ENCODE measurements at regions not wholly inside any gene's neighbourhood (a gene's known extent, or its start where the extent isn't known, plus 50 kb on each side); places are given as distances from the start of the nearest gene placed in this dataset.

DNA sequence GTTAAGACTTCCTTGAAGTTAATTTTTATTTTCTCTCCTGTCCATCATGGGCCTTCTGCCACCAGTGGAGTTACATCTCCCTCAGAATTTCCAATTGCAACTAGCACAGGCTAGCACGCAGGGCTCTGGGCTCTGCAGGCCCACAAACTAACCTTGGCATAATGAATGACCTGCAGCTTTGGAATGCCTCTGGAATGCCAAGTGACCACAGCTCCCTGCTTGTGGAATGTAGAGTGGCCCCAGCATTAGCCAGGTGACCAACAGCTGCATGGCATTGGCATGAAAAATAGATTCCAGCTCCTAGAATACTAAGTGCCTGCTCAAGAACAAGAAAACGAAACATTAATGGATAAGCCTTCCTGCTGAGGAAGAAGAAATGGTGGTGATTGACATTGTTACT is 726.1 kb downstream of the BRINP1 start:
- ChIA-PET POLR2A (no interaction called here), CTCF (no interaction called here)
- TF ChIP-seq, protein P1, sequence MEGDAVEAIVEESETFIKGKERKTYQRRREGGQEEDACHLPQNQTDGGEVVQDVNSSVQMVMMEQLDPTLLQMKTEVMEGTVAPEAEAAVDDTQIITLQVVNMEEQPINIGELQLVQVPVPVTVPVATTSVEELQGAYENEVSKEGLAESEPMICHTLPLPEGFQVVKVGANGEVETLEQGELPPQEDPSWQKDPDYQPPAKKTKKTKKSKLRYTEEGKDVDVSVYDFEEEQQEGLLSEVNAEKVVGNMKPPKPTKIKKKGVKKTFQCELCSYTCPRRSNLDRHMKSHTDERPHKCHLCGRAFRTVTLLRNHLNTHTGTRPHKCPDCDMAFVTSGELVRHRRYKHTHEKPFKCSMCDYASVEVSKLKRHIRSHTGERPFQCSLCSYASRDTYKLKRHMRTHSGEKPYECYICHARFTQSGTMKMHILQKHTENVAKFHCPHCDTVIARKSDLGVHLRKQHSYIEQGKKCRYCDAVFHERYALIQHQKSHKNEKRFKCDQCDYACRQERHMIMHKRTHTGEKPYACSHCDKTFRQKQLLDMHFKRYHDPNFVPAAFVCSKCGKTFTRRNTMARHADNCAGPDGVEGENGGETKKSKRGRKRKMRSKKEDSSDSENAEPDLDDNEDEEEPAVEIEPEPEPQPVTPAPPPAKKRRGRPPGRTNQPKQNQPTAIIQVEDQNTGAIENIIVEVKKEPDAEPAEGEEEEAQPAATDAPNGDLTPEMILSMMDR (IDR thresholded peaks at IDR 0.05; ENCODE audit: insufficient read depth in 1 of 2, low read depth in 1 of 2, low read length in 1 of 2, severe bottlenecking in 1 of 2, unreplicated experiment in 1 of 2), result no peak
- H3K4me1 ChIP-seq, result no peaks in the 10 kb centered on the region
- Mint-ChIP-seq H3K27ac (ENCODE audit: unreplicated experiment) (no peak overlapping the region), H3K36me3 (ENCODE audit: insufficient read depth, unreplicated experiment) (no peaks in the 10 kb centered on the region), H3K27me3 (ENCODE audit: insufficient read depth, unreplicated experiment) (no peaks in the 10 kb centered on the region), H3K9me3 (ENCODE audit: unreplicated experiment) (peaks cover 5% of the 10 kb centered on the region), H3K4me3 (ENCODE audit: unreplicated experiment) (no peak overlapping the region), H3K4me1 (ENCODE audit: low read depth, unreplicated experiment) (no peaks in the 10 kb centered on the region)
- no peaks in the 10 kb centered on the region for H3K36me3 ChIP-seq (ENCODE audit: control insufficient read depth, insufficient read depth, low read length)
- peak in 1 of 2 experiments; percentile 29 for DNase-seq
- no peaks in the 10 kb centered on the region for H3K27me3 ChIP-seq (replicated peaks; ENCODE audit: control insufficient read depth, insufficient read depth, low read length)
- intact Hi-C loops (cut with micrococcal nuclease; ENCODE audit: unreplicated experiment), result no loop called here
- no peak overlapping the region for H3K4me3 ChIP-seq (ENCODE audit: low read depth, low read length)
- no peaks in the 10 kb centered on the region for H3K9me3 ChIP-seq
- no TSS peak for BruUV-seq (replicated peaks)

DNA sequence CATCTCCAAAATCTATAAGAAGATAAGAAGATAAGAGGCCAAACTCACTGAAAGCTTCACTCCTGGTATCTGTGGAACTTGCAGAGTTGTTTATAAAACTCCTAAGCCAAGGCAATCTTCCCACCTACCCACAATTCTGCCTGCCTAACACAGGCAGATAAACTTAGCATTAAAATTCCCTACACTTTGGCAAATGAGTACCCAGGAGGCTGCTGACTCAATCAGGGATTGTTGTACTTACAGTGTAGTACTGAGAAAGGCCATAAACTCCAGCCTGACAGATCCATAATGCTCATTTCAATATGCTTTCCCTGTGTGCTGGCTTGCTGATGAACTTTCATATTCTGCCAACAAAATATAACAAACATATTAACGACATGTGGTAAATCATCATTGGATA is 725.2 kb downstream of the BRINP1 start:
- Mint-ChIP-seq H3K9me3 (ENCODE audit: unreplicated experiment) (no peaks in the 10 kb centered on the region), H3K36me3 (ENCODE audit: insufficient read depth, unreplicated experiment) (no peaks in the 10 kb centered on the region), H3K27ac (ENCODE audit: unreplicated experiment) (no peak overlapping the region), H3K4me1 (ENCODE audit: low read depth, unreplicated experiment) (no peaks in the 10 kb centered on the region), H3K4me3 (ENCODE audit: unreplicated experiment) (no peak overlapping the region), H3K27me3 (ENCODE audit: insufficient read depth, unreplicated experiment) (no peaks in the 10 kb centered on the region)
- TF ChIP-seq, protein P1 (IDR thresholded peaks at IDR 0.05; ENCODE audit: insufficient read depth in 1 of 2, low read depth in 1 of 2, low read length in 1 of 2, severe bottlenecking in 1 of 2, unreplicated experiment in 1 of 2), result no peak
- ChIA-PET POLR2A (no interaction called here), CTCF (no interaction called here)
- no peaks in the 10 kb centered on the region for H3K27me3 ChIP-seq (replicated peaks; ENCODE audit: control insufficient read depth, insufficient read depth, low read length)
- no peaks in the 10 kb centered on the region for H3K36me3 ChIP-seq (ENCODE audit: control insufficient read depth, insufficient read depth, low read length)
- no peaks in the 10 kb centered on the region for H3K9me3 ChIP-seq
- no TSS peak for BruUV-seq (replicated peaks)
- no peaks in the 10 kb centered on the region for H3K4me1 ChIP-seq
- H3K4me3 ChIP-seq (ENCODE audit: low read depth, low read length), result no peak overlapping the region
- intact Hi-C loops (cut with micrococcal nuclease; ENCODE audit: unreplicated experiment), result no loop called here
- no peak for DNase-seq

DNA sequence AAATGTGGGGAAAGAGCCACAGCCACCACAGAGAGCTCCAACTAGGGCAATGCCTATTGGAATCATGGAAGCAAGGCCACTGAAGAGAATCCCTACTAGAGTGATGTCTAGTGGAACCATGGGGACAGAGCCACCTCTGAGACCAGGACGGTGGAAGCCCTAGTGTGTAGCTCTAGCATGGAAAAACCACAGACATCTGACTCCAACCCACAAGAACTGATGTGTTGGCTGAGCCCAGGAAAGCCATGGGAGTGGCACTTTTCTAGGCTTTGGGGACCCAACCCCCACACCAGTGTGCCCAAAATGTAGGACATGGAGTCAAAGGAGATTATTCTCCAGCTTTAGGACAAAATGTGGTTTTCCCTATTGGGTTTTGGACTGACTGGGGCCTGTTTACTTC is 721.9 kb downstream of the BRINP1 start:
- Mint-ChIP-seq H3K4me1 (ENCODE audit: low read depth, unreplicated experiment) (no peaks in the 10 kb centered on the region), H3K27ac (ENCODE audit: unreplicated experiment) (no peak overlapping the region), H3K4me3 (ENCODE audit: unreplicated experiment) (no peak overlapping the region), H3K27me3 (ENCODE audit: insufficient read depth, unreplicated experiment) (no peaks in the 10 kb centered on the region), H3K36me3 (ENCODE audit: insufficient read depth, unreplicated experiment) (no peaks in the 10 kb centered on the region), H3K9me3 (ENCODE audit: unreplicated experiment) (no peaks in the 10 kb centered on the region)
- TF ChIP-seq, protein P1 (IDR thresholded peaks at IDR 0.05; ENCODE audit: insufficient read depth in 1 of 2, low read depth in 1 of 2, low read length in 1 of 2, severe bottlenecking in 1 of 2, unreplicated experiment in 1 of 2), result no peak
- DNase-seq, result no peak
- H3K27me3 ChIP-seq (replicated peaks; ENCODE audit: control insufficient read depth, insufficient read depth, low read length), result no peaks in the 10 kb centered on the region
- H3K36me3 ChIP-seq (ENCODE audit: control insufficient read depth, insufficient read depth, low read length), result no peaks in the 10 kb centered on the region
- no TSS peak for BruUV-seq (replicated peaks)
- ChIA-PET CTCF (no interaction called here), POLR2A (no interaction called here)
- H3K9me3 ChIP-seq, result no peaks in the 10 kb centered on the region
- intact Hi-C loops (cut with micrococcal nuclease; ENCODE audit: unreplicated experiment), result no loop called here
- H3K4me1 ChIP-seq, result no peaks in the 10 kb centered on the region
- no peak overlapping the region for H3K4me3 ChIP-seq (ENCODE audit: low read depth, low read length)

Measured in Caco-2 (cell line).